ENCODE measurements at regions not wholly inside any gene's neighbourhood (a gene's known extent, or its start where the extent isn't known, plus 50 kb on each side); places are given as distances from the start of the nearest gene placed in this dataset.

DNA sequence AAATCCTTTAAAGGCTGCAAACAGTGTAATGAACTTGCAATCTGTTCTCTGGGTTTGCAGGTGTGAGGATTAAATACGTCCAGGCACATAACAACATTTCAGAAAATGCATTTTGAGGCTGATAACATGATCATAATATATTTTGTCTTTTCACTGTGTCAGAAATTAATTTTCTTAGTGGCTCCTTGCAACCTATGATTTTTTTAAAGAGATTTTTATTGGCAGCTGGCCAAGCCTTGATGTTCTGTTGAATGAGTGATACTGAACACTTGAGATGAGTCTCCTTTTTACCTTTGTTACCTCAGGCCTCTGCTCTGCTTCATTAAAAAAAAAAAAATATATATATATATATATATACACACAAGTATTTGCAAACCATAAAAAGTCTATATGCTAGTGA is 68.2 kb upstream of the TENM3 start:
- no peak for DNase-seq (ENCODE audit: low read depth in 2 of 2)

DNA sequence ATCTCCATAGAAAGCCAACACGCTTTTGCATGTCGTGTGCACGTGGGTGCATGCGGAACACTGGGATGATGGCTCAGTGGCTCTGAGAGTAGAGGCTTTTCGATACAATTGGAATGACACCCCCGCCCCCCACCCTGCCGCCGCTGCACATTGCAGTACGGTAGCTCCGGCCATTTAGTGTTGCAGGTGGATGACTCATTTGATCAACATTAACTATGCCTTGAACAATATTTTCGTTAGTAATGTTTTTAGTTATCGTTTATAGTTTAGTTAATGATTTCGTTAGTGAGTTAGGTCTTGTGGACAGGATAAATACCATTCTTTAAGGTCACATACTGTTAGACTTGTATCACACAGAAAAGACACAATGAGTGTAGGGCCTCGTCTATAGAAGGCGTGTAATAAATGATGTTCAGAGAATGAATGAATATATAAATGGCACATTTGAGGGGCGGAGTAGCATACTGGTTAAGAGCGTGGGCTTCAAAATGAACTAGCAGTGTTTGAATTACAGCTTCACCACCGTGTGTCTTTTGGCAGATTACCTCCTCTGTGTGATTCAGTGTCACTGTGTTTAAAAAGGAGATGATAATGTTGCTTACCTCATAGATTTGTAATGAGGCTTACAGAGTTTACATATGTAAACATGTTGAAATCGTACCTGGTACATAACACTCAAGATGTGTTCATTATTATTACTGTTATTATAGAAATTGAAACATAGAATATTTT is 67.2 kb upstream of the TENM3 start:
- no peak for DNase-seq (ENCODE audit: low read depth in 2 of 2)

GRCh38 chr4:182177166-182177565 is 66.0 kb upstream of the TENM3 start:
- DNase-seq (ENCODE audit: low read depth in 2 of 2) = no peak

GRCh38 chr4:182179105-182179504 is 64.1 kb upstream of the TENM3 start:
- DNase-seq (ENCODE audit: low read depth in 2 of 2) = peak in 1 of 2 experiments; percentile 12

DNA sequence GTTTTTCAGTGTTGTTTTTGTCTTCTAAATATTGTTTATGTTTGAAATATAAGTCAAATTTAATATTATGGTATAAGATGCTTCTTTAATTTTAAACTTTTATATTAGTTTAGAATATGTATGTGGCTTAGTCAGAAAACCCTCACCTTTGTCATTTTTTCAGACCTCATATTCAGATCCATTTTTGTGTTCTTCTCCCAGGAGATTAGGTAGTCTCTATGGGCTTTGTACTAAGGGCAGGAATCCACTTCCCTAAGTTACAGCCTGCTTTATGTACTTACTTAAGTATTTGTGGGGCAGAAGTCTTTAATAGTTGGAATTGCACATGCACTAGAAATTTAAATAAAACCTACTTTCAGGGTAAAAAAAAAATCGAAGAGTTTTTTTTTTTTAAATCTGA is 63.5 kb upstream of the TENM3 start:
- DNase-seq (ENCODE audit: low read depth in 2 of 2) = no peak

- DNase-seq (ENCODE audit: low read depth in 2 of 2) = no peak
These were observed 57.7 kb upstream of the TENM3 start for GRCh38 chr4:182185491-182185890.

- DNase-seq (ENCODE audit: low read depth in 2 of 2) = no peak
These were observed 55.5 kb upstream of the TENM3 start for GRCh38 chr4:182187674-182188073.

DNA sequence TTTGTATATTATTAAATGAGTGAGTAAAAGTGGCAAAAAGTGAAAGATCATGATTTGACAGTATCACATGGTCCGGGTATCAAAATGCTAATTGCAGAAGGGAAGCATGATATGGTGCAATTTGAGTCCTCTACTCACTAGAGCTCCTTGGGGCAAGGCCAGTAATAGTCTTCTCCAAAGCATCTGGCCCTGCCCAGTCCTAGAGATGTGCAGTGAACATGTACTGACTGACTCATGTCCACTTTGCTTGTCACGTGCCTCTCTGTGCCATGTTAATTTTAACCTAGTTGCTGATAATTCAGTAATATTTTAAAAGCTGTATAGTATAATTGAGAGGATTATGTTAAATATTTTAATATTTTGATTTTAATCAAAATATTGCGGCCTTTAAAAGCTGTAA is 54.6 kb upstream of the TENM3 start:
- no peak for DNase-seq (ENCODE audit: low read depth in 2 of 2)

- DNase-seq (ENCODE audit: low read depth in 2 of 2) = peak; percentile 74 to 77
These were observed 53.9 kb upstream of the TENM3 start for GRCh38 chr4:182189103-182189878.

DNA sequence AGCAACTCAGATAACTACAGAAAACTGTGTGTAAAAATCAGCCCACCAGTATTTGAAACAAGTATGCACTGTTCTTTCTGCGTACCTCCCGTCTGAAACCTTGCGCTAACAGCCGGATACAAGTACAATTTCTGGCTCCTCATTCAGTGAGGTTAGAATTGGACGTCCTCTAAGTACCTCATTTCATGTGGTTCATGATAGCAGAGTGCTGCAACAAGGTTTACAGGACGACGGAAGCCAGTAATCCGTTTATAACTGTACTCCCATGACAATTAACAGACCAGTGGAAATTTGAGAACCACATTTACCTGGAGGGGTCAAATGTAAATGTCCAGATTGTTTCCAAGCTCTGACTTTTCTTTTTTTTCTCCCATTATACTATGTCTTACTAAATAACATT is 52.9 kb upstream of the TENM3 start:
- DNase-seq (ENCODE audit: low read depth in 2 of 2) = no peak

GRCh38 chr4:182192511-182193181 is 50.6 kb upstream of the TENM3 start:
- DNase-seq (ENCODE audit: low read depth in 2 of 2) = peak; percentile 78 to 82

GRCh38 chr4:182193311-182193710 is 49.9 kb upstream of the TENM3 start:
- DNase-seq (ENCODE audit: low read depth in 2 of 2) = no peak
